Pancreas (tissue), 10 donors: ENCODE measurements at regions not wholly inside any gene's neighbourhood (a gene's known extent, or its start where the extent isn't known, plus 50 kb on each side); places are given as distances from the start of the nearest gene placed in this dataset.

ENCODE experiments used
- ATAC-seq, 4 donors: fragments of 200-7000 bp; cut with Tn5 transposase; one replicate each; pipeline versions ENCODE4 v1.8.0 to v1.9.1; 2020; ENCODE audit warnings: mild to moderate bottlenecking in 4 of 4, moderate library complexity in 4 of 4
- DNase-seq, 6 donors: peaks; one replicate each; pipeline ENCODE4 v3.0.0-alpha.2; 2020
- FAIRE-seq: peaks from 2 replicates; lab custom pipeline; 2012; peaks lifted over from hg19 to GRCh38; lab: Jason Lieb, UNC
- H3K27ac ChIP-seq, 4 donors: fragments of 200-600 bp; sonication (generic); 1 replicate in 3 of 4; 2 replicates in 1 of 4; pipeline versions ENCODE4 v1.5.0 to v1.8.0; 2020
- H3K27me3 ChIP-seq, 4 donors: fragments of 200-600 bp; one replicate each; pipeline ENCODE4 v1.8.0; 2021
- H3K36me3 ChIP-seq, 3 donors: fragments of 200-600 bp; sonication (generic) in 1 of 3; one replicate each; pipeline versions ENCODE4 v1.5.0 to v1.8.0; 2020 to 2021
- H3K4me1 ChIP-seq, 3 donors: fragments of 200-600 bp; one replicate each; pipeline ENCODE4 v1.8.0; 2021
- H3K4me3 ChIP-seq, 4 donors: fragments of 200-600 bp; sonication (generic) in 2 of 4; one replicate each; pipeline versions ENCODE4 v1.5.0 to v1.8.0; 2020 to 2021
- H3K9me3 ChIP-seq, 4 donors: fragments of 200-600 bp; one replicate each; pipeline ENCODE4 v1.8.0; 2021
- CTCF ChIP-seq, 4 donors: fragments of 200-600 bp; sonication (generic) in 3 of 4; IDR thresholded peaks; one replicate each; pipeline versions ENCODE4 v1.5.0 to v1.8.0; 2021; ENCODE audit warnings: antibody characterized with exemption in 4 of 4
- WGBS, 2 donors: extraction: QIAGEN DNeasy Blood & Tissue Kit; methylation state at CpG; one replicate each; pipeline ENCODE4 v1.1.7; 2013; 5-methylcytosine and 5-hydroxymethylcytosine counted together
- intact Hi-C, 3 donors: fragments of 100-400 bp; cut with DNase I; formaldehyde crosslinking; loops; one replicate each; pipeline versions ENCODE4 v1.11.1 to v1.14.2; 2022
- donor health status: healthy with polysubstance abuse.
- donor health status: DM: no; HTN: no; CAD: no; lungs with moderate emphysema.
- donor health status: DM: no; HTN: no; CAD: no.
- donor health status: control.
- donor health status: control.
- donor health status: Bipolar disorder and iron deficiency.
- donor health status: DM: yes; HTN: yes; CAD: no.
- donor health status: DM: no; HTN: no; CAD: no.
- donor health status: DM: no; HTN: no; CAD: no.
- donor health status: DM: yes; HTN: yes; CAD: no.

GRCh38 chr12:18898470-18898869 lies 160.6 kb downstream of the CAPZA3 start:
- Histone ChIP-seq H3K4me3 (no peak overlapping the region), H3K9me3 (no peaks in the 10 kb centered on the region), H3K27me3 (no peaks in the 10 kb centered on the region), H3K36me3 (no peaks in the 10 kb centered on the region), H3K4me1 (no peaks in the 10 kb centered on the region), H3K27ac (no peak overlapping the region)
- intact Hi-C loops: no loop called here
- ATAC-seq (no peak), DNase-seq (no peak), FAIRE-seq (no peak)
- 87 to 92% methylated on average over 2 of the region's 2 CpGs for WGBS, 2 donors
- no peak for TF ChIP-seq CTCF (IDR thresholded peaks at IDR 0.05)

- intact Hi-C loops: no loop called here
- 81 to 89% methylated on average over 3 of the region's 3 CpGs for WGBS, 2 donors
- ATAC-seq (no peak), DNase-seq (no peak), FAIRE-seq (no peak)
- no peaks in the 10 kb centered on the region for H3K9me3 ChIP-seq
- TF ChIP-seq CTCF (IDR thresholded peaks at IDR 0.05): no peak
- H3K36me3 ChIP-seq: no peaks in the 10 kb centered on the region
- no peaks in the 10 kb centered on the region for H3K27me3 ChIP-seq
- H3K4me1 ChIP-seq: no peaks in the 10 kb centered on the region
- no peak overlapping the region for H3K27ac ChIP-seq
- H3K4me3 ChIP-seq: no peak overlapping the region
Measured at GRCh38 chr12:18899162-18899561, 161.2 kb downstream of the CAPZA3 start.

GRCh38 chr12:18899678-18900317 lies 161.9 kb downstream of the CAPZA3 start:
- no peak overlapping the region for H3K4me3 ChIP-seq
- no peaks in the 10 kb centered on the region for H3K9me3 ChIP-seq
- DNase-seq: no peak
- no peak overlapping the region for H3K27ac ChIP-seq
- no peaks in the 10 kb centered on the region for H3K4me1 ChIP-seq
- no peak for TF ChIP-seq CTCF (IDR thresholded peaks at IDR 0.05)
- no peaks in the 10 kb centered on the region for H3K27me3 ChIP-seq
- H3K36me3 ChIP-seq: no peaks in the 10 kb centered on the region
- intact Hi-C loops: no loop called here
- 83 to 90% methylated on average over 8 of the region's 8 CpGs for WGBS, 2 donors
- FAIRE-seq: no peak
- ATAC-seq: no peak

GRCh38 chr12:18905134-18905533 lies 167.2 kb downstream of the CAPZA3 start:
- Histone ChIP-seq H3K4me1 (no peaks in the 10 kb centered on the region), H3K36me3 (no peaks in the 10 kb centered on the region), H3K27ac (no peak overlapping the region), H3K27me3 (no peaks in the 10 kb centered on the region), H3K4me3 (no peak overlapping the region), H3K9me3 (no peaks in the 10 kb centered on the region)
- intact Hi-C loops: no loop called here
- FAIRE-seq (no peak), ATAC-seq (peak in 3 of 4 donors; percentile 50 to 79 (median 61)), DNase-seq (no peak)
- 31 to 39% methylated on average over 2 of the region's 2 CpGs for WGBS, 2 donors
- TF ChIP-seq CTCF (IDR thresholded peaks at IDR 0.05): no peak

GRCh38 chr12:18906395-18906794 lies 168.5 kb downstream of the CAPZA3 start:
- H3K9me3 ChIP-seq: no peaks in the 10 kb centered on the region
- ATAC-seq (no peak), FAIRE-seq (no peak), DNase-seq (no peak)
- no peak overlapping the region for H3K4me3 ChIP-seq
- H3K27me3 ChIP-seq: no peaks in the 10 kb centered on the region
- no peaks in the 10 kb centered on the region for H3K36me3 ChIP-seq
- H3K27ac ChIP-seq: no peak overlapping the region
- intact Hi-C loops: no loop called here
- no peak for TF ChIP-seq CTCF (IDR thresholded peaks at IDR 0.05)
- H3K4me1 ChIP-seq: no peaks in the 10 kb centered on the region
- WGBS, 2 donors: 92 to 97% methylated on average over 1 of the region's 1 CpG
